Smooth muscle cell (in vitro differentiated cells): ENCODE measurements at regions not wholly inside any gene's neighbourhood (a gene's known extent, or its start where the extent isn't known, plus 50 kb on each side); places are given as distances from the start of the nearest gene placed in this dataset.

Experiments
- DNase-seq: peaks from one replicate; lab custom pipeline; 2025; ENCODE audit not compliant: unreplicated experiment; lab: John Stamatoyannopoulos, UW
- H2AFZ ChIP-seq: fragments of 200-600 bp; sonication (generic); 2 replicates; pipeline ENCODE4 v1.6.0; 2016; ENCODE audit warnings: antibody characterized with exemption, low read depth, mild to moderate bottlenecking
- H3F3A ChIP-seq: fragments of 200-600 bp; sonication (generic); 2 replicates; pipeline ENCODE4 v1.6.0; 2017; ENCODE audit warnings: antibody characterized with exemption, low read depth
- H3K27ac ChIP-seq: fragments of 200-600 bp; sonication (generic); 2 replicates; pipeline ENCODE4 v1.5.1; 2016; ENCODE audit warnings: low read depth, mild to moderate bottlenecking
- H3K27me3 ChIP-seq: fragments of 200-600 bp; sonication (generic); 2 replicates; pipeline ENCODE4 v1.6.1; 2016; ENCODE audit warnings: low read depth, mild to moderate bottlenecking
- H3K36me3 ChIP-seq: fragments of 200-600 bp; sonication (generic); 2 replicates; pipeline ENCODE4 v1.5.1; 2016; ENCODE audit warnings: low read depth
- H3K4me1 ChIP-seq: fragments of 200-600 bp; sonication (generic); 2 replicates; pipeline ENCODE4 v1.5.1; 2016; ENCODE audit warnings: low read depth
- H3K4me2 ChIP-seq: fragments of 200-600 bp; sonication (generic); 2 replicates; pipeline ENCODE4 v1.6.0; 2016; ENCODE audit warnings: mild to moderate bottlenecking
- H3K4me3 ChIP-seq: fragments of 200-600 bp; sonication (generic); 2 replicates; pipeline ENCODE4 v1.5.1; 2016; ENCODE audit warnings: mild to moderate bottlenecking
- H3K79me2 ChIP-seq: fragments of 200-600 bp; sonication (generic); 2 replicates; pipeline ENCODE4 v1.6.0; 2016; ENCODE audit warnings: low read depth, mild to moderate bottlenecking
- H3K9ac ChIP-seq: fragments of 200-600 bp; sonication (generic); 2 replicates; pipeline ENCODE4 v1.6.0; 2016; ENCODE audit warnings: low read depth
- H3K9me3 ChIP-seq: fragments of 200-600 bp; sonication (generic); replicated peaks from 2 replicates; pipeline ENCODE4 v1.5.1; 2016; ENCODE audit warnings: low read depth
- H4K20me1 ChIP-seq: fragments of 200-600 bp; sonication (generic); 2 replicates; pipeline ENCODE4 v1.6.0; 2016; ENCODE audit warnings: low read depth
- WGBS: methylation state at CpG from one replicate; pipeline ENCODE4 v1.1.7; 2016; ENCODE audit warnings: low lambda C conversion rate; 5-methylcytosine and 5-hydroxymethylcytosine counted together
- TF ChIP-seq, protein P1 (sequence below): fragments of 200-600 bp; sonication (generic); IDR thresholded peaks from 2 replicates; pipeline ENCODE4 v1.5.1; 2017; ENCODE audit warnings: borderline replicate concordance, mild to moderate bottlenecking, antibody characterized with exemption; ENCODE audit not compliant: insufficient read depth, poor library complexity, severe bottlenecking

DNA sequence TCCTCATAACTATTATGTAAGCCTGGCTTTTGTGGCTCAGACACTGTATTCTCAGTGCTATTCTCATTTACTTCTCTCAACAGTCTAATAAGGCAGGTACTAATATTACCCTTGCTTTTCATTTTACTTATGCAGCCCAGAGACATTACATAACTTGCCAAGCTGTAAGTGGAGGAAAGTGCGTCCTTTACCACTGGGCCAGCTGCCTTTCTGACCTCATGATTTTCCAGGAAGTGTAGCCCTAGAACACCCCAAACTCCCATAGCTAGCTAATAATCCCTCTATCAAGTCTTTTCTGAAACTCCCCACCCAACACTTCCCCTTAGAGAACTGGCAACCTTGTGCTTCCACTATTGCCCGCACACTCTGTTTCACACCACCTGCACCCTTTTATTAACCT lies 192.9 kb upstream of the HMHB1 start:
- no peak overlapping the region for H3K9ac ChIP-seq
- no peak overlapping the region for H3K4me2 ChIP-seq
- H2AFZ ChIP-seq: no peak overlapping the region
- H3K27ac ChIP-seq: no peak overlapping the region
- H3K9me3 ChIP-seq: no peaks in the 10 kb centered on the region
- H3K36me3 ChIP-seq: no peaks in the 10 kb centered on the region
- TF ChIP-seq, protein P1, sequence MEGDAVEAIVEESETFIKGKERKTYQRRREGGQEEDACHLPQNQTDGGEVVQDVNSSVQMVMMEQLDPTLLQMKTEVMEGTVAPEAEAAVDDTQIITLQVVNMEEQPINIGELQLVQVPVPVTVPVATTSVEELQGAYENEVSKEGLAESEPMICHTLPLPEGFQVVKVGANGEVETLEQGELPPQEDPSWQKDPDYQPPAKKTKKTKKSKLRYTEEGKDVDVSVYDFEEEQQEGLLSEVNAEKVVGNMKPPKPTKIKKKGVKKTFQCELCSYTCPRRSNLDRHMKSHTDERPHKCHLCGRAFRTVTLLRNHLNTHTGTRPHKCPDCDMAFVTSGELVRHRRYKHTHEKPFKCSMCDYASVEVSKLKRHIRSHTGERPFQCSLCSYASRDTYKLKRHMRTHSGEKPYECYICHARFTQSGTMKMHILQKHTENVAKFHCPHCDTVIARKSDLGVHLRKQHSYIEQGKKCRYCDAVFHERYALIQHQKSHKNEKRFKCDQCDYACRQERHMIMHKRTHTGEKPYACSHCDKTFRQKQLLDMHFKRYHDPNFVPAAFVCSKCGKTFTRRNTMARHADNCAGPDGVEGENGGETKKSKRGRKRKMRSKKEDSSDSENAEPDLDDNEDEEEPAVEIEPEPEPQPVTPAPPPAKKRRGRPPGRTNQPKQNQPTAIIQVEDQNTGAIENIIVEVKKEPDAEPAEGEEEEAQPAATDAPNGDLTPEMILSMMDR: no peak
- no peaks in the 10 kb centered on the region for H3K79me2 ChIP-seq
- DNase-seq: no peak
- no peaks in the 10 kb centered on the region for H3K4me1 ChIP-seq
- no peaks in the 10 kb centered on the region for H4K20me1 ChIP-seq
- no peaks in the 10 kb centered on the region for H3K27me3 ChIP-seq
- WGBS: 98% methylated on average over 2 of the region's 2 CpGs
- no peak overlapping the region for H3K4me3 ChIP-seq
- no peaks in the 10 kb centered on the region for H3F3A ChIP-seq

DNA sequence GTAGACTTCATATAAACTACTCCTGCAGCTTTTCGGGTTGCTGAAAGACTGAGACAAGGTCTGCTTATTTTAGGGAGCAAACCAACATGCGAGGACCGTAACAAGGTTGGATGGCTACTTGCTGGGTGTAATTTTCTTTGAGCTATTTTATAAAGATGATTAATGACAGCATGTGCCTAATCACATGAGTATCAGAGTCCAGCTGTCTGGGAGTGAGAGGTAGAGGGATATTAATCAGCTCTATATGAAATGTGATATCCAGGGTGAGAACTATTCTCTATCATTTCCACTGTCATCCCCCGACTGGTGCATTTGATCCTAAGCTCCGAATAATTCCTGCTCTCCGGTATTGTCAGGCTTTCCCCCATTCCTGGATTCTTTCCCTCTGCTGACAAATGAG lies 193.8 kb upstream of the HMHB1 start:
- Histone ChIP-seq H2AFZ (no peak overlapping the region), H3F3A (no peaks in the 10 kb centered on the region), H3K4me2 (no peak overlapping the region), H3K79me2 (no peaks in the 10 kb centered on the region), H3K9ac (no peak overlapping the region), H3K4me3 (no peak overlapping the region), H3K36me3 (no peaks in the 10 kb centered on the region), H3K27me3 (no peaks in the 10 kb centered on the region), H3K4me1 (no peaks in the 10 kb centered on the region), H3K9me3 (no peaks in the 10 kb centered on the region), H3K27ac (no peak overlapping the region), H4K20me1 (no peaks in the 10 kb centered on the region)
- TF ChIP-seq, protein P1: no peak
- DNase-seq: no peak
- WGBS: 93% methylated on average over 6 of the region's 6 CpGs

DNA sequence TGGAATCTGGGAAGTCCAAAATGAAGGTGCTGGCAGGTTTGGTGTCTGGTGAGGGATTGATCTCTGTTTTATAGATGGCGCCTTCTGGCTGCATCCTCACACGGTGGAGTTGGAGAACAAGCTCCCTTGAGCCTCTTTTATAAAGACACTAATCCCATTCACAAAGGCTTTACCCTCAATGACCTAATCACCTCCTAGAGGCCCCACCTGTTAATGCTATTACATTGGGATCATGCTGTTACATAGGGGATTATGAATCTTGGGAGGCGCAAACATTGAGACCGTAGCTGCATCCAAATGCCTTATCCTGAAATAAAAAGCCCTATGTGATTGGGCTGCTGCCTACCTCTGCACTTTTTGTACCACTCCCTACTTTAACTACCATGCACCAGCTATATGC lies 197.1 kb upstream of the HMHB1 start:
- Histone ChIP-seq H3K9me3 (no peaks in the 10 kb centered on the region), H3K36me3 (no peaks in the 10 kb centered on the region), H3K27ac (no peak overlapping the region), H3K4me2 (no peak overlapping the region), H3K79me2 (no peaks in the 10 kb centered on the region), H3K27me3 (no peaks in the 10 kb centered on the region), H2AFZ (no peak overlapping the region), H3F3A (no peaks in the 10 kb centered on the region), H3K4me3 (no peak overlapping the region), H4K20me1 (no peaks in the 10 kb centered on the region), H3K9ac (no peak overlapping the region), H3K4me1 (no peaks in the 10 kb centered on the region)
- TF ChIP-seq, protein P1: no peak
- DNase-seq: no peak
- 80% methylated on average over 4 of the region's 4 CpGs for WGBS

DNA sequence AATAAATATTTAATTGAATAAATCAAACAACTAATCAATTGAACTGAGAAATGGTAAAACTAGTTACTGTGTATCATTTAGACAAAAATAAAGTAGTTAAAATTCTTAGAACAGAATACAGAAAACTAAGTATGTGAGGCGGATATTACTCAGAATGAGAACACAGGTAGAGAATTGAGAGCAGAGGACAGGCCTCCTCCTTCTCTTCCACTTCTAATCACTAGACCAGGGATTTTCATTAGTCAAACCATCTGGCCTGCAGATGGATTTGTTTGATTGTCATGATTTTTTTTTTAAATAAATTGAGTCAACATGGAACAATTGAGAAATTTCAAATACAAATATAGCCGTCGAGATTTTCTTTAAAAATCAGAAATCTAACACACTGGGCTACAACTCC lies 198.6 kb upstream of the HMHB1 start:
- TF ChIP-seq, protein P1: no peak
- H3K79me2 ChIP-seq: no peaks in the 10 kb centered on the region
- H3F3A ChIP-seq: no peaks in the 10 kb centered on the region
- H3K27ac ChIP-seq: no peak overlapping the region
- H3K4me1 ChIP-seq: no peaks in the 10 kb centered on the region
- no peak for DNase-seq
- H3K9me3 ChIP-seq: no peaks in the 10 kb centered on the region
- no peak overlapping the region for H3K4me3 ChIP-seq
- H3K4me2 ChIP-seq: no peak overlapping the region
- no peaks in the 10 kb centered on the region for H4K20me1 ChIP-seq
- no peak overlapping the region for H3K9ac ChIP-seq
- no peaks in the 10 kb centered on the region for H3K27me3 ChIP-seq
- H3K36me3 ChIP-seq: no peaks in the 10 kb centered on the region
- 93% methylated on average over 3 of the region's 3 CpGs for WGBS
- no peak overlapping the region for H2AFZ ChIP-seq
